HK-2 (cell line): ENCODE measurements at regions not wholly inside any gene's neighbourhood (a gene's known extent, or its start where the extent isn't known, plus 50 kb on each side); places are given as distances from the start of the nearest gene placed in this dataset.

Experiments
- DNase-seq: peaks from one replicate; pipeline ENCODE4 v3.0.0-alpha.2; 2018; ENCODE audit not compliant: unreplicated experiment

GRCh38 chr19:16000024-16000663 lies 51.3 kb downstream of the OR10H4 start:
- DNase-seq = no peak

- DNase-seq = no peak
Measured at GRCh38 chr19:16001481-16002312, 52.9 kb downstream of the OR10H4 start.

- no peak for DNase-seq
Measured at GRCh38 chr19:16002406-16003384, 53.9 kb downstream of the OR10H4 start.

- DNase-seq = no peak
Measured at GRCh38 chr19:16003391-16003790, 54.6 kb downstream of the OR10H4 start.

- DNase-seq = no peak
Measured at GRCh38 chr19:16005925-16006324, 57.1 kb downstream of the OR10H4 start.

- DNase-seq = no peak
Measured at GRCh38 chr19:16012552-16012951, 63.7 kb upstream of the TPM4 start.

GRCh38 chr19:16013181-16013850 lies 63.0 kb upstream of the TPM4 start:
- DNase-seq = no peak

- no peak for DNase-seq
Measured at GRCh38 chr19:16013851-16014840, 62.1 kb upstream of the TPM4 start.

- DNase-seq = no peak
Measured at GRCh38 chr19:16014923-16015804, 61.1 kb upstream of the TPM4 start.

GRCh38 chr19:16015805-16016173 lies 60.5 kb upstream of the TPM4 start:
- no peak for DNase-seq

GRCh38 chr19:16016226-16017137 lies 59.8 kb upstream of the TPM4 start:
- no peak for DNase-seq

GRCh38 chr19:16017138-16017490 lies 59.2 kb upstream of the TPM4 start:
- DNase-seq = no peak

GRCh38 chr19:16018106-16018755 lies 58.1 kb upstream of the TPM4 start:
- no peak for DNase-seq

GRCh38 chr19:16018801-16019551 lies 57.3 kb upstream of the TPM4 start:
- no peak for DNase-seq

GRCh38 chr19:16019691-16020448 lies 56.4 kb upstream of the TPM4 start:
- no peak for DNase-seq

- no peak for DNase-seq
Measured at GRCh38 chr19:16021796-16022195, 54.5 kb upstream of the TPM4 start.
